Ishikawa (cell line): ENCODE measurements at regions not wholly inside any gene's neighbourhood (a gene's known extent, or its start where the extent isn't known, plus 50 kb on each side); places are given as distances from the start of the nearest gene placed in this dataset.

ENCODE experiments used
- CEBPB ChIP-seq: IDR thresholded peaks from 2 replicates; pipeline ENCODE4 v1.6.1; 2012
- EGR1 ChIP-seq: IDR thresholded peaks from 2 replicates; pipeline ENCODE4 v1.6.1; 2012
- EP300 ChIP-seq: IDR thresholded peaks from 2 replicates; pipeline ENCODE4 v1.6.1; 2012; ENCODE audit warnings: borderline replicate concordance
- RAD21 ChIP-seq: IDR thresholded peaks from 2 replicates; pipeline ENCODE4 v1.6.1; 2012; ENCODE audit warnings: low read depth
- TAF1 ChIP-seq: IDR thresholded peaks from 2 replicates; pipeline ENCODE4 v1.6.1; 2012; ENCODE audit warnings: low read depth, mild to moderate bottlenecking
- TEAD4 ChIP-seq: IDR thresholded peaks from 2 replicates; pipeline ENCODE4 v1.6.1; 2012
- YY1 ChIP-seq: IDR thresholded peaks from 2 replicates; pipeline ENCODE4 v1.6.1; 2012; ENCODE audit warnings: low read depth
- TF ChIP-seq, protein P1 (sequence below): IDR thresholded peaks from 2 replicates; pipeline ENCODE4 v1.6.1; 2012
- TF ChIP-seq, protein P2 (sequence below): IDR thresholded peaks from 2 replicates; pipeline ENCODE4 v1.6.1; 2012
- TF ChIP-seq, protein P3 (sequence below): IDR thresholded peaks from 2 replicates; pipeline ENCODE4 v1.6.1; 2012; ENCODE audit warnings: low read depth, mild to moderate bottlenecking

DNA sequence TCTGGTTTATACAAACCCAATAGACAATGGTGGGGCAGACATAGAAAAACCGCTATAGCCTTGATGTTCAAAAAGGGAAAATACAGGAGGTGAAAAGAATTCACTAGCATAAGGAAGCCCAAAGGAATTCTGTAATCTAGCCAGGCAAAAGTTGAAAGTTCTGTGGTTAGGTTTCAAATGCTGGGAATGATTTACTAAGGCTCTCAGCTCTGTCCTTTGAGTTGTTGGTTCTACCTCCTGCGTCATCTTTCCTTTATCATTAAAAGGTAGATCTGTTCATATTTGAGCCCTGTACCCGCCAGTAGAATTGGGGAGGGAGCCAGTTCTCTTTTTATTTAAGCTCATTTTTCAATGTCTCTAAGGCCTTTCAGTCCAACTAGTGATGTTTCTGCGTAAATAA is 866.5 kb downstream of the IGSF11 start:
- TF ChIP-seq RAD21 (no peak), TAF1 (no peak), CEBPB (no peak), TEAD4 (no peak), EP300 (no peak), EGR1 (no peak), YY1 (no peak)
- TF ChIP-seq, protein P1, sequence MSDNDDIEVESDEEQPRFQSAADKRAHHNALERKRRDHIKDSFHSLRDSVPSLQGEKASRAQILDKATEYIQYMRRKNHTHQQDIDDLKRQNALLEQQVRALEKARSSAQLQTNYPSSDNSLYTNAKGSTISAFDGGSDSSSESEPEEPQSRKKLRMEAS = no peak
- TF ChIP-seq, protein P2, sequence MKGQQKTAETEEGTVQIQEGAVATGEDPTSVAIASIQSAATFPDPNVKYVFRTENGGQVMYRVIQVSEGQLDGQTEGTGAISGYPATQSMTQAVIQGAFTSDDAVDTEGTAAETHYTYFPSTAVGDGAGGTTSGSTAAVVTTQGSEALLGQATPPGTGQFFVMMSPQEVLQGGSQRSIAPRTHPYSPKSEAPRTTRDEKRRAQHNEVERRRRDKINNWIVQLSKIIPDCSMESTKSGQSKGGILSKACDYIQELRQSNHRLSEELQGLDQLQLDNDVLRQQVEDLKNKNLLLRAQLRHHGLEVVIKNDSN = no peak
- TF ChIP-seq, protein P3, sequence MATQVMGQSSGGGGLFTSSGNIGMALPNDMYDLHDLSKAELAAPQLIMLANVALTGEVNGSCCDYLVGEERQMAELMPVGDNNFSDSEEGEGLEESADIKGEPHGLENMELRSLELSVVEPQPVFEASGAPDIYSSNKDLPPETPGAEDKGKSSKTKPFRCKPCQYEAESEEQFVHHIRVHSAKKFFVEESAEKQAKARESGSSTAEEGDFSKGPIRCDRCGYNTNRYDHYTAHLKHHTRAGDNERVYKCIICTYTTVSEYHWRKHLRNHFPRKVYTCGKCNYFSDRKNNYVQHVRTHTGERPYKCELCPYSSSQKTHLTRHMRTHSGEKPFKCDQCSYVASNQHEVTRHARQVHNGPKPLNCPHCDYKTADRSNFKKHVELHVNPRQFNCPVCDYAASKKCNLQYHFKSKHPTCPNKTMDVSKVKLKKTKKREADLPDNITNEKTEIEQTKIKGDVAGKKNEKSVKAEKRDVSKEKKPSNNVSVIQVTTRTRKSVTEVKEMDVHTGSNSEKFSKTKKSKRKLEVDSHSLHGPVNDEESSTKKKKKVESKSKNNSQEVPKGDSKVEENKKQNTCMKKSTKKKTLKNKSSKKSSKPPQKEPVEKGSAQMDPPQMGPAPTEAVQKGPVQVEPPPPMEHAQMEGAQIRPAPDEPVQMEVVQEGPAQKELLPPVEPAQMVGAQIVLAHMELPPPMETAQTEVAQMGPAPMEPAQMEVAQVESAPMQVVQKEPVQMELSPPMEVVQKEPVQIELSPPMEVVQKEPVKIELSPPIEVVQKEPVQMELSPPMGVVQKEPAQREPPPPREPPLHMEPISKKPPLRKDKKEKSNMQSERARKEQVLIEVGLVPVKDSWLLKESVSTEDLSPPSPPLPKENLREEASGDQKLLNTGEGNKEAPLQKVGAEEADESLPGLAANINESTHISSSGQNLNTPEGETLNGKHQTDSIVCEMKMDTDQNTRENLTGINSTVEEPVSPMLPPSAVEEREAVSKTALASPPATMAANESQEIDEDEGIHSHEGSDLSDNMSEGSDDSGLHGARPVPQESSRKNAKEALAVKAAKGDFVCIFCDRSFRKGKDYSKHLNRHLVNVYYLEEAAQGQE = no peak
